Suprapubic skin (tissue), 4 donors: ENCODE measurements at regions not wholly inside any gene's neighbourhood (a gene's known extent, or its start where the extent isn't known, plus 50 kb on each side); places are given as distances from the start of the nearest gene placed in this dataset.

Source experiments
- CTCF ChIP-seq, 2 donors: fragments of 200-600 bp in 1 of 2; fragments of 450-650 bp in 1 of 2; sonication (generic) in 1 of 2; IDR thresholded peaks; one replicate each; pipeline ENCODE4 v1.5.1; 2016 to 2019; ENCODE audit warnings: antibody characterized with exemption in 2 of 2, mild to moderate bottlenecking in 1 of 2, moderate library complexity in 1 of 2
- POLR2A ChIP-seq, 2 donors: fragments of 450-650 bp; IDR thresholded peaks; one replicate each; pipeline ENCODE4 v1.6.1; 2017; ENCODE audit warnings: antibody characterized with exemption in 2 of 2, mild to moderate bottlenecking in 2 of 2, moderate library complexity in 2 of 2
- POLR2AphosphoS5 ChIP-seq, 3 donors: sonication (generic); formaldehyde crosslinking; IDR thresholded peaks; one replicate each; pipeline ENCODE4 v1.6.1; 2017; ENCODE audit warnings: antibody characterized with exemption in 3 of 3

- TF ChIP-seq CTCF (IDR thresholded peaks at IDR 0.05) (no peak), POLR2A (IDR thresholded peaks at IDR 0.05) (no peak), POLR2AphosphoS5 (IDR thresholded peaks at IDR 0.05) (no peak)
These were observed 219.9 kb upstream of the GMDS start for GRCh38 chr6:2465336-2465735.
